ENCODE measurements at regions not wholly inside any gene's neighbourhood (a gene's known extent, or its start where the extent isn't known, plus 50 kb on each side); places are given as distances from the start of the nearest gene placed in this dataset.

- TF ChIP-seq EZH2 (IDR thresholded peaks at IDR 0.05; ENCODE audit: borderline replicate concordance, insufficient read depth, low read depth, low read length, poor library complexity, severe bottlenecking): no peak
- no peak for TF ChIP-seq CTCF (IDR thresholded peaks at IDR 0.05)
Measured at GRCh38 chr1:226813671-226814591, 56.5 kb upstream of the PSEN2 start.

All from B cell (primary cell).